ENCODE measurements at regions not wholly inside any gene's neighbourhood (a gene's known extent, or its start where the extent isn't known, plus 50 kb on each side); places are given as distances from the start of the nearest gene placed in this dataset.
A peak's percentile ranks its signal among the peaks of the same experiment; 100 is the strongest.

DNA sequence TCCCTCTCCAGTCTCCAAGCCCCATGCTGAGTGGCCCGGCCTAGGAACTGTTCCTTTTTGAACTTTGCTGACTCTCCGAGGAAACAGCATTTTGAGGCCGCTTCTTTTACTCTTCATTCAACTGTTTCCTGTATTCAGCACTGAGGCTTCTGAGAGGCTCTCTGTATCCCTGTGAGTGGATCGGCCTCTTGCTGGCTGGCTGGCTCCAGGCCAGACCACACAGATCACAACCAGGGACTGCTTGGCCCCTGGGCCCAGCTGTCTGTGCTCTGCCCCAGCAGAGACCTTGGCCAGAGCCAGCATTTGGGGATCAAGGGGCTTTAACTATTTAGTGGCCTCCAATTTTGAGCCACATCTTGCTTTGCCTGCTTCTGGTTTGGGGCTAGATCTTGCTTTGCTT lies 75.6 kb upstream of the KL start:
- DNase-seq (ENCODE audit: low read depth in 1 of 2, low spot score in 1 of 2), result peak; percentile 14 to 76
- H3K9me3 ChIP-seq (ENCODE audit: low read depth), result no peaks in the 10 kb centered on the region
- no peaks in the 10 kb centered on the region for H3K36me3 ChIP-seq
- H3K4me1 ChIP-seq (ENCODE audit: low read depth), result no peaks in the 10 kb centered on the region
- H3K27me3 ChIP-seq, result no peaks in the 10 kb centered on the region
- TF ChIP-seq, protein P1, sequence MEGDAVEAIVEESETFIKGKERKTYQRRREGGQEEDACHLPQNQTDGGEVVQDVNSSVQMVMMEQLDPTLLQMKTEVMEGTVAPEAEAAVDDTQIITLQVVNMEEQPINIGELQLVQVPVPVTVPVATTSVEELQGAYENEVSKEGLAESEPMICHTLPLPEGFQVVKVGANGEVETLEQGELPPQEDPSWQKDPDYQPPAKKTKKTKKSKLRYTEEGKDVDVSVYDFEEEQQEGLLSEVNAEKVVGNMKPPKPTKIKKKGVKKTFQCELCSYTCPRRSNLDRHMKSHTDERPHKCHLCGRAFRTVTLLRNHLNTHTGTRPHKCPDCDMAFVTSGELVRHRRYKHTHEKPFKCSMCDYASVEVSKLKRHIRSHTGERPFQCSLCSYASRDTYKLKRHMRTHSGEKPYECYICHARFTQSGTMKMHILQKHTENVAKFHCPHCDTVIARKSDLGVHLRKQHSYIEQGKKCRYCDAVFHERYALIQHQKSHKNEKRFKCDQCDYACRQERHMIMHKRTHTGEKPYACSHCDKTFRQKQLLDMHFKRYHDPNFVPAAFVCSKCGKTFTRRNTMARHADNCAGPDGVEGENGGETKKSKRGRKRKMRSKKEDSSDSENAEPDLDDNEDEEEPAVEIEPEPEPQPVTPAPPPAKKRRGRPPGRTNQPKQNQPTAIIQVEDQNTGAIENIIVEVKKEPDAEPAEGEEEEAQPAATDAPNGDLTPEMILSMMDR (IDR thresholded peaks at IDR 0.05; ENCODE audit: low read depth, low read length), result no peak
- H3K4me3 ChIP-seq, result no peak overlapping the region
- no peak overlapping the region for H3K27ac ChIP-seq

GRCh38 chr13:32941368-32941767 lies 74.9 kb upstream of the KL start:
- Histone ChIP-seq H3K27ac (no peak overlapping the region), H3K36me3 (no peaks in the 10 kb centered on the region), H3K4me1 (ENCODE audit: low read depth) (no peaks in the 10 kb centered on the region), H3K27me3 (no peaks in the 10 kb centered on the region), H3K4me3 (no peak overlapping the region), H3K9me3 (ENCODE audit: low read depth) (no peaks in the 10 kb centered on the region)
- TF ChIP-seq, protein P1 (IDR thresholded peaks at IDR 0.05; ENCODE audit: low read depth, low read length), result peak; percentile 13
- peak in 1 of 2 donors; percentile 62 for DNase-seq (ENCODE audit: low read depth in 1 of 2, low spot score in 1 of 2)

- no peak for DNase-seq (ENCODE audit: low read depth in 1 of 2, low spot score in 1 of 2)
- TF ChIP-seq, protein P1 (IDR thresholded peaks at IDR 0.05; ENCODE audit: low read depth, low read length), result no peak
- H3K9me3 ChIP-seq (ENCODE audit: low read depth), result no peaks in the 10 kb centered on the region
Measured at GRCh38 chr13:32946558-32946957, 69.7 kb upstream of the KL start.

DNA sequence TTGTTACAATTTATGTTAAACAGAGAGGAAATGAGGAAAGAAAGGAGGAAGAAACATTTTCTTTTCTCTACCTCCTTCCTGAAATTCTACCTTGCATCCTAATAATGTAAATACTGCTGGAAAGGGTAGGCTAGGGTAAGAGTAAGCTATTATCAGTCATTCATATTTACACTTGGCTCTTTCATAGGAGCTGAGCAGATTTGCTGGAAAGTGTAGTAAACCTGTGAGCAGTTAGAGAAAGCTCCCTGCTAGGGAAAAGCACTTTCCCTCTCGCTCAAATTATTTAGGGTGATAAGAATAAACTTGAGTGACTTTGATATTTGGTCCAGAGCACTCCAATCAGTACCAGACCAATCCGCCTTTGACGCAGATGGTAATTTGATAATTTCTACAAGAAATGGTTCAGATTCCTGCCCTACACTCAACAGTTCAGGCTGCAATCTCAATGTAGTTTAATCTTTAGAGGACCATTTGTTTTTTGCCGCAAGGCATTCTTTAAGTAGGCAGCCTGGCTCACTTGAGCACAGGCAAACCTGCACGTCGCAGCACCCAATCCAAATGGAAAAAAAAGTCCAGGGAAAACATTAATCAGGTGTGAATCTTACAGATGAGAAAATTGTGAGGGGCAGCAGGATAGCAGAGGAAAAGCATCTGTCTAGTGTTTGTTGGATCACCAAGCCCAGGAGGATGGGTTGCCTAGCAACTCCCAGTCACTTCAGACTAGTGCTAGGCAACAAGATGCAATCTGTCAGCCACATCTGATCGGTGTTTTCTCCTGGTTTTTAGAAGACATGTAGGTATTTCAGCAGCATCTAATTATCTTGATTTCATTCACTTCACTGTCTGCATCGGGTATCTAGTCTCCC lies 68.6 kb upstream of the KL start:
- TF ChIP-seq, protein P1 (IDR thresholded peaks at IDR 0.05; ENCODE audit: low read depth, low read length), result no peak
- H3K27me3 ChIP-seq, result peaks cover 4% of the 10 kb centered on the region
- H3K36me3 ChIP-seq, result no peaks in the 10 kb centered on the region
- no peaks in the 10 kb centered on the region for H3K4me1 ChIP-seq (ENCODE audit: low read depth)
- no peak for DNase-seq (ENCODE audit: low read depth in 1 of 2, low spot score in 1 of 2)
- no peak overlapping the region for H3K27ac ChIP-seq
- no peaks in the 10 kb centered on the region for H3K9me3 ChIP-seq (ENCODE audit: low read depth)
- no peak overlapping the region for H3K4me3 ChIP-seq

More at GRCh38 chr13:32946558-32946957, 69.7 kb upstream of the KL start:
- Histone ChIP-seq H3K36me3 (no peaks in the 10 kb centered on the region), H3K27ac (no peak overlapping the region), H3K4me1 (ENCODE audit: low read depth) (no peaks in the 10 kb centered on the region), H3K27me3 (peaks cover 4% of the 10 kb centered on the region), H3K4me3 (no peak overlapping the region)

GRCh38 chr13:32949820-32950219 lies 66.4 kb upstream of the KL start:
- Histone ChIP-seq H3K9me3 (ENCODE audit: low read depth) (no peaks in the 10 kb centered on the region), H3K4me1 (ENCODE audit: low read depth) (no peaks in the 10 kb centered on the region), H3K27ac (no peak overlapping the region), H3K27me3 (peaks cover 4% of the 10 kb centered on the region), H3K36me3 (no peaks in the 10 kb centered on the region), H3K4me3 (no peak overlapping the region)
- TF ChIP-seq, protein P1 (IDR thresholded peaks at IDR 0.05; ENCODE audit: low read depth, low read length), result no peak
- no peak for DNase-seq (ENCODE audit: low read depth in 1 of 2, low spot score in 1 of 2)

All from cardiac muscle cell (in vitro differentiated cells and primary cell).